Hematopoietic multipotent progenitor cell treated with erythropoietin and hydrocortisone succinate and interleukin-3 and kit ligand, for 4 days (in vitro differentiated cells): ENCODE measurements at regions not wholly inside any gene's neighbourhood (a gene's known extent, or its start where the extent isn't known, plus 50 kb on each side); places are given as distances from the start of the nearest gene placed in this dataset.

Experiments
- DNase-seq: peaks from one replicate; pipeline ENCODE4 v3.0.0-alpha.2; 2015

GRCh38 chr20:60132162-60132826 is 174.1 kb downstream of the CDH26 start:
- DNase-seq = no peak

- DNase-seq = peak; percentile 25
Observed at GRCh38 chr20:60132827-60133670, 174.8 kb downstream of the CDH26 start.

- DNase-seq = no peak
Observed at GRCh38 chr20:60135276-60135675, 177.1 kb downstream of the CDH26 start.

GRCh38 chr20:60136645-60137401 is 178.6 kb downstream of the CDH26 start:
- peak; percentile 60 for DNase-seq

GRCh38 chr20:60137657-60138245 is 179.5 kb downstream of the CDH26 start:
- DNase-seq = peak; percentile 83

GRCh38 chr20:60138256-60139220 is 180.3 kb downstream of the CDH26 start:
- DNase-seq = peak; percentile 81

GRCh38 chr20:60139663-60140446 is 181.6 kb downstream of the CDH26 start:
- peak; percentile 25 for DNase-seq

GRCh38 chr20:60142587-60142986 is 184.4 kb downstream of the CDH26 start:
- no peak for DNase-seq

- DNase-seq = no peak
Observed at GRCh38 chr20:60143261-60143842, 185.1 kb downstream of the CDH26 start.

GRCh38 chr20:60144404-60144803 is 186.2 kb downstream of the CDH26 start:
- no peak for DNase-seq

GRCh38 chr20:60144974-60145527 is 186.8 kb downstream of the CDH26 start:
- DNase-seq = no peak

- no peak for DNase-seq
Observed at GRCh38 chr20:60147004-60147403, 188.8 kb downstream of the CDH26 start.

GRCh38 chr20:60148885-60149284 is 190.7 kb downstream of the CDH26 start:
- no peak for DNase-seq

GRCh38 chr20:60152792-60153191 is 194.6 kb downstream of the CDH26 start:
- no peak for DNase-seq

GRCh38 chr20:60160451-60161145 is 202.4 kb downstream of the CDH26 start:
- DNase-seq = no peak

GRCh38 chr20:60167812-60168211 is 209.6 kb downstream of the CDH26 start:
- DNase-seq = no peak

GRCh38 chr20:60168963-60169362 is 210.7 kb downstream of the CDH26 start:
- no peak for DNase-seq

GRCh38 chr20:60170116-60170515 is 211.9 kb downstream of the CDH26 start:
- DNase-seq = peak; percentile 62

GRCh38 chr20:60171313-60171712 is 213.1 kb downstream of the CDH26 start:
- no peak for DNase-seq

- no peak for DNase-seq
Observed at GRCh38 chr20:60171738-60172137, 213.5 kb downstream of the CDH26 start.
